ENCODE measurements at regions not wholly inside any gene's neighbourhood (a gene's known extent, or its start where the extent isn't known, plus 50 kb on each side); places are given as distances from the start of the nearest gene placed in this dataset.

DNA sequence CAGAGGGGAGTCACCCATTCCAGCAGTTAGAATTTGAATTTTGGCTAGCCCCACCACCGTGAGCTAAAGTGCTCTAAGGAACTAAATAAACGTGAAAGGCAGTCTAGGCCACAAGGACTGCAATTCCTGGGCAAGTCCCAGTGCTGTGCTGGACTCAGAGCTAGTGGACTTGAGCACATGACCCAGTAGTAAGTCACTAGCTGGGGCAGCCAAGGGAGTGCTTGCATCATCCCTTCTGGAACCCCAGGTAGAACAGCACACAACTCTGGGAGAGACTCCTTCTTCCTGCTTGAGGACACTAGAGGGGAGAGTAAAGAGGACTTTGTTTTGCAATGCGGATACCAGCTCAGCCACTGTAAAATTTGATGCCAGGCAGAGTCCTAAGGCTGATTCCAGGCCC, 672.2 kb downstream of the CPS1 start:
- no peaks in the 10 kb centered on the region for H3K27me3 ChIP-seq
- intact Hi-C loops (cut with DNase I; ENCODE audit: low total_unique reads) = no loop called here
- peaks cover 0 to 6% (median 0%) of the 10 kb centered on the region in 4 donors for H3K9me3 ChIP-seq
- WGBS, 5 donors = 72 to 84% (median 78%) methylated on average over 3 of the region's 3 CpGs
- DNase-seq = no peak
- H3K4me1 ChIP-seq = no peaks in the 10 kb centered on the region
- TF ChIP-seq POLR2A (IDR thresholded peaks at IDR 0.05) (no peak), EP300 (IDR thresholded peaks at IDR 0.05) (no peak), POLR2AphosphoS5 (IDR thresholded peaks at IDR 0.05) (no peak)
- TF ChIP-seq, protein P1, sequence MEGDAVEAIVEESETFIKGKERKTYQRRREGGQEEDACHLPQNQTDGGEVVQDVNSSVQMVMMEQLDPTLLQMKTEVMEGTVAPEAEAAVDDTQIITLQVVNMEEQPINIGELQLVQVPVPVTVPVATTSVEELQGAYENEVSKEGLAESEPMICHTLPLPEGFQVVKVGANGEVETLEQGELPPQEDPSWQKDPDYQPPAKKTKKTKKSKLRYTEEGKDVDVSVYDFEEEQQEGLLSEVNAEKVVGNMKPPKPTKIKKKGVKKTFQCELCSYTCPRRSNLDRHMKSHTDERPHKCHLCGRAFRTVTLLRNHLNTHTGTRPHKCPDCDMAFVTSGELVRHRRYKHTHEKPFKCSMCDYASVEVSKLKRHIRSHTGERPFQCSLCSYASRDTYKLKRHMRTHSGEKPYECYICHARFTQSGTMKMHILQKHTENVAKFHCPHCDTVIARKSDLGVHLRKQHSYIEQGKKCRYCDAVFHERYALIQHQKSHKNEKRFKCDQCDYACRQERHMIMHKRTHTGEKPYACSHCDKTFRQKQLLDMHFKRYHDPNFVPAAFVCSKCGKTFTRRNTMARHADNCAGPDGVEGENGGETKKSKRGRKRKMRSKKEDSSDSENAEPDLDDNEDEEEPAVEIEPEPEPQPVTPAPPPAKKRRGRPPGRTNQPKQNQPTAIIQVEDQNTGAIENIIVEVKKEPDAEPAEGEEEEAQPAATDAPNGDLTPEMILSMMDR (IDR thresholded peaks at IDR 0.05) = no peak
- no peak overlapping the region for H3K27ac ChIP-seq
- no peak overlapping the region for H3K4me3 ChIP-seq
- no peaks in the 10 kb centered on the region for H3K36me3 ChIP-seq

DNA sequence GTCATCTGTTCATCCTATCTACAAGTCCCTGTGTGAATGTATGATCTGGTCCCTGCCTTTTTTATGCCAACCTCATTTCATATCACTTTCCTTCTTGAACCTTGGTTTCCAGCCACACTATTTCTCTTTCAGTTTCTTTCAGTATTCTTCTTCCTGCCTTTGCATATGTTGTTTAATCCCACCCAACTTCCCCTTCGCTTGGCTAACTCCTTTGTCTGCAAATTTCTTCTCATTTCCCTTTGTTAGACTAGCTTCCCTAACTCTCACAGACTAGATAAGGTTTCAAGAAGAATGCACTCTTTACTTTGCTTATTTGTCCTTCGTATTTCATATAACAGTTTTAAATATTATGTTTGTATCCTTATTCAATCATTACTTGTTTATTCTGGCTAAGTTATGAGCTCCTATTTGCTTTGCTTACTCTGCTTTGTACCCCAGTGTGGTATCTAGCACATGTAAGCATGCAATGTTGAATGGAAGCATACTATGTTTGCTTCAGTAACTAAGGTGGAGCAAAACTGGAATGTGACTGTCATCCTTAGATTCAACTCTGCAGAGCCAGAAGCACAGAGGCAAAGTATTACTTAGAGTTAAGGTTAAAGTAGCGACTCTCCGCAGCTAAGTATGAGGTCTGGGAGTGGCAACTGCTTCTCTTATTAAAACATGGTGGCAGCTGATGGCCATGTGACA, 681.3 kb downstream of the CPS1 start:
- Histone ChIP-seq H3K36me3 (no peaks in the 10 kb centered on the region), H3K4me1 (no peaks in the 10 kb centered on the region), H3K27me3 (no peaks in the 10 kb centered on the region), H3K9me3 (peaks cover 0 to 6% (median 0%) of the 10 kb centered on the region in 4 donors), H3K27ac (no peak overlapping the region), H3K4me3 (no peak overlapping the region)
- intact Hi-C loops (cut with DNase I; ENCODE audit: low total_unique reads) = no loop called here
- WGBS, 5 donors = 47 to 66% (median 56%) methylated on average over 4 of the region's 4 CpGs
- DNase-seq = no peak
- TF ChIP-seq EP300 (IDR thresholded peaks at IDR 0.05) (no peak), POLR2AphosphoS5 (IDR thresholded peaks at IDR 0.05) (no peak), POLR2A (IDR thresholded peaks at IDR 0.05) (no peak)
- TF ChIP-seq, protein P1 (IDR thresholded peaks at IDR 0.05) = no peak

DNA sequence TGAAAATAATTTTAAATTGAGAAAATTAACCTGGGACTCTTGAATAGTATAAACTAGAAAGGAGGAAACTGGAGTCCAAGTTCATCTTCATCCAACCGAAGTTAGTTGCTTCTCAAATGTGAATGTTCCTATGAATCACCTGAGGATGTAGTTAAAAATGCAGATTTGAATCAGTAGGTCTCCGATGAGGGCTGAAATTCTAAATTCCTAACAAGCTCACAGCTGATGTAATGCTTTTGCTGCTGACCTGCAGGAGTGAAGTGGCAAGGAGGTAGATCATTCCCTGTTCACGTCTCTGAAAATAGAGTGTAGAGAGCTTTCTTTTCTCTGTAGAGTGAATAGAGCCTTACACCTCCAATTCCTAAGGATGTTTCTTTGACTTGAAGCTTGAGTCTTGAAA, 685.5 kb downstream of the CPS1 start:
- WGBS, 5 donors = 87 to 94% (median 91%) methylated on average over 3 of the region's 3 CpGs
- H3K4me3 ChIP-seq = no peak overlapping the region

DNA sequence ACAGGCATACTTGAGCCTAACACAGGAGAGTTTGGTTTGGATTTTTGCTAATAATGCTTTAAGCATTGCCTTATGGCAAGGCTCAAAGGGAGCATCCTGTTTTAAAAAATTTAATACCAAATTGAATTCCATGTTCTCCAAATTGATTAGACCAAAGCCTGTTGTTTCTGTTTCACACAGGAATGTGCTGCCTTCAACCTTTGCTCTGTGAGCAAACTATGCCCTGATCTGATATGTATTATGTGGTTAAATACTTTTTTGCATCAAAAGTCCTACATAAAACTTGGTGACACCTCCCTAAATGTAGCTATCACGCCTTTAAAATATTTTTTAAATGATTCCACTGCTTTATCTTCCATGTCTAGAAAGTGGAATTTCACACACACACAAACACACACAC, 691.4 kb downstream of the CPS1 start:
- Histone ChIP-seq H3K27me3 (no peaks in the 10 kb centered on the region), H3K4me1 (no peaks in the 10 kb centered on the region), H3K9me3 (no peaks in the 10 kb centered on the region), H3K36me3 (no peaks in the 10 kb centered on the region), H3K27ac (no peak overlapping the region), H3K4me3 (no peak overlapping the region)
- 40 to 50% (median 43%) methylated on average over 1 of the region's 1 CpG for WGBS, 5 donors
- intact Hi-C loops (cut with DNase I; ENCODE audit: low total_unique reads) = no loop called here
- no peak for TF ChIP-seq POLR2A (IDR thresholded peaks at IDR 0.05)
- TF ChIP-seq POLR2AphosphoS5 (IDR thresholded peaks at IDR 0.05) = no peak
- TF ChIP-seq, protein P1 (IDR thresholded peaks at IDR 0.05) = no peak
- TF ChIP-seq EP300 (IDR thresholded peaks at IDR 0.05) = no peak
- DNase-seq = no peak

More for the DNA sequence above, 685.5 kb downstream of the CPS1 start:
- intact Hi-C loops (cut with DNase I; ENCODE audit: low total_unique reads) = no loop called here
- Histone ChIP-seq H3K27ac (no peak overlapping the region), H3K27me3 (no peaks in the 10 kb centered on the region), H3K4me1 (no peaks in the 10 kb centered on the region), H3K36me3 (no peaks in the 10 kb centered on the region), H3K9me3 (no peaks in the 10 kb centered on the region)
- DNase-seq = no peak
- TF ChIP-seq EP300 (IDR thresholded peaks at IDR 0.05) (no peak), POLR2A (IDR thresholded peaks at IDR 0.05) (no peak), POLR2AphosphoS5 (IDR thresholded peaks at IDR 0.05) (no peak)
- TF ChIP-seq, protein P1 (IDR thresholded peaks at IDR 0.05) = no peak

Data from stomach (tissue), 8 donors.